ENCODE measurements at regions not wholly inside any gene's neighbourhood (a gene's known extent, or its start where the extent isn't known, plus 50 kb on each side); places are given as distances from the start of the nearest gene placed in this dataset.

- Histone ChIP-seq H3K27me3 (replicated peaks; ENCODE audit: control insufficient read depth, insufficient read depth, low read length) (no peaks in the 10 kb centered on the region), H3K36me3 (ENCODE audit: control insufficient read depth, insufficient read depth, low read length) (no peaks in the 10 kb centered on the region), H3K4me3 (replicated peaks; ENCODE audit: low read depth, low read length) (no peak overlapping the region)
- DNase-seq (ENCODE audit: extremely low read depth, insufficient read length), result no peak
- TF ChIP-seq CTCF (IDR thresholded peaks at IDR 0.05; ENCODE audit: insufficient read depth, low read length, poor library complexity, severe bottlenecking), result no peak
Observed at GRCh38 chr18:49655266-49656072, 93.6 kb downstream of the LIPG start.

GRCh38 chr18:49654347-49654746, 92.5 kb downstream of the LIPG start:
- Histone ChIP-seq H3K36me3 (ENCODE audit: control insufficient read depth, insufficient read depth, low read length) (no peaks in the 10 kb centered on the region), H3K27me3 (replicated peaks; ENCODE audit: control insufficient read depth, insufficient read depth, low read length) (no peaks in the 10 kb centered on the region), H3K4me3 (replicated peaks; ENCODE audit: low read depth, low read length) (no peak overlapping the region)
- DNase-seq (ENCODE audit: extremely low read depth, insufficient read length), result no peak
- no peak for TF ChIP-seq CTCF (IDR thresholded peaks at IDR 0.05; ENCODE audit: insufficient read depth, low read length, poor library complexity, severe bottlenecking)

- TF ChIP-seq CTCF (IDR thresholded peaks at IDR 0.05; ENCODE audit: insufficient read depth, low read length, poor library complexity, severe bottlenecking), result no peak
- no peak for DNase-seq (ENCODE audit: extremely low read depth, insufficient read length)
- H3K4me3 ChIP-seq (replicated peaks; ENCODE audit: low read depth, low read length), result no peak overlapping the region
- H3K27me3 ChIP-seq (replicated peaks; ENCODE audit: control insufficient read depth, insufficient read depth, low read length), result no peaks in the 10 kb centered on the region
- no peaks in the 10 kb centered on the region for H3K36me3 ChIP-seq (ENCODE audit: control insufficient read depth, insufficient read depth, low read length)
Observed at GRCh38 chr18:49652881-49653724, 91.2 kb downstream of the LIPG start.

- H3K36me3 ChIP-seq (ENCODE audit: control insufficient read depth, insufficient read depth, low read length), result no peaks in the 10 kb centered on the region
- H3K27me3 ChIP-seq (replicated peaks; ENCODE audit: control insufficient read depth, insufficient read depth, low read length), result no peaks in the 10 kb centered on the region
- no peak for DNase-seq (ENCODE audit: extremely low read depth, insufficient read length)
- no peak for TF ChIP-seq CTCF (IDR thresholded peaks at IDR 0.05; ENCODE audit: insufficient read depth, low read length, poor library complexity, severe bottlenecking)
- no peak overlapping the region for H3K4me3 ChIP-seq (replicated peaks; ENCODE audit: low read depth, low read length)
Observed at GRCh38 chr18:49651033-49651432, 89.2 kb downstream of the LIPG start.

GRCh38 chr18:49650426-49650891, 88.6 kb downstream of the LIPG start:
- DNase-seq (ENCODE audit: extremely low read depth, insufficient read length), result no peak
- H3K4me3 ChIP-seq (replicated peaks; ENCODE audit: low read depth, low read length), result no peak overlapping the region
- H3K36me3 ChIP-seq (ENCODE audit: control insufficient read depth, insufficient read depth, low read length), result no peaks in the 10 kb centered on the region
- H3K27me3 ChIP-seq (replicated peaks; ENCODE audit: control insufficient read depth, insufficient read depth, low read length), result no peaks in the 10 kb centered on the region
- no peak for TF ChIP-seq CTCF (IDR thresholded peaks at IDR 0.05; ENCODE audit: insufficient read depth, low read length, poor library complexity, severe bottlenecking)
